ENCODE measurements at regions not wholly inside any gene's neighbourhood (a gene's known extent, or its start where the extent isn't known, plus 50 kb on each side); places are given as distances from the start of the nearest gene placed in this dataset.
A peak's percentile ranks its signal among the peaks of the same experiment; 100 is the strongest.

DNA sequence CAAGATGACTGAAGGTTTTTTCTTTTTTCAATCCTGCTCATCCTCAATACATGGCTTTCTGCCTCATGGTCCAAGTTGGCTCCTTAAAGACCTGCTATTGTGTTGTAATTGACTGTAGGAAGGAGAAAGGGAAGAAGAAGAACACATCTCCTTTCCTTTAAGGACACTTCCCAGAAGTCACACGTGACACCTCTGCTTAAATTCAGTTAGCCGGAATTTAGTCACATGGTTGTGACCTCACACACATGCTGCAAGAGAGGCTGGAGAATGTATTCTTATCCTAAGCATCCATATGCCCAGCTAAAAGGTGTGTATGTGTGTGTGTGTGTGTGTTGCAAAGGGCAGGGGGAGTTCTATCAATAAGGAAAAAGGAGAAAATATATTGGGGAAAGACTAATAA lies 185.8 kb upstream of the IL12A start:
- WGBS, result 93% methylated on average over 2 of the region's 2 CpGs
- H3K4me1 ChIP-seq (ENCODE audit: control insufficient read depth in 2 of 2, insufficient read depth in 2 of 2, low read length in 2 of 2), result no peaks in the 10 kb centered on the region
- no peaks in the 10 kb centered on the region for H3K27me3 ChIP-seq (ENCODE audit: control insufficient read depth in 2 of 2, insufficient read depth in 1 of 2, low read length in 1 of 2)
- H3K4me3 ChIP-seq (ENCODE audit: low read length in 2 of 2), result no peak overlapping the region
- H3K36me3 ChIP-seq (ENCODE audit: control insufficient read depth in 2 of 2, insufficient read depth in 2 of 2, low read length in 1 of 2), result no peaks in the 10 kb centered on the region
- no peaks in the 10 kb centered on the region for H3K9me3 ChIP-seq (ENCODE audit: control insufficient read depth in 2 of 2, insufficient read depth in 1 of 2, low read length in 1 of 2)
- no peak for DNase-seq (ENCODE audit: low read depth in 6 of 9, low spot score in 9 of 9)
- no peak overlapping the region for H3K27ac ChIP-seq (ENCODE audit: low read depth in 1 of 2, low read length in 1 of 2)

DNA sequence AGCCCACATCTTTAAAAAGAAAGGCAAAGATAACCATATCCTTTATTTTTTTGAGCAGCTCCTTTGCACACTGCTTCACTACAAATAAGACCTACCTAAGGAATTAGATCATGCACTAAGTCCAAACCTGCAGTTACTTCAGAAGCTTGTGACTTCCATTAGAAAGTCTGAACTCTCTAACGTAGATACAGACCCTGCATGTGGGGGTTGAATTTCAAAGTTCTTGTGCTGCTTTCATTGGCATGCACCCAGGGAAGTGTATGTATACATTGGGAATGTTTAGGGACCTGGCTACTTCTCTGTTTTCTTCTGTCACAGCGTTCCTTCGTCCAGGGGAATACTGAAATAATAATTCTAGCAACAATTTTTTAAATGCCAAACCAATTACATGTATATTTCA lies 185.2 kb upstream of the IL12A start:
- H3K27ac ChIP-seq (ENCODE audit: low read depth in 1 of 2, low read length in 1 of 2), result no peak overlapping the region
- H3K36me3 ChIP-seq (ENCODE audit: control insufficient read depth in 2 of 2, insufficient read depth in 2 of 2, low read length in 1 of 2), result no peaks in the 10 kb centered on the region
- no peaks in the 10 kb centered on the region for H3K27me3 ChIP-seq (ENCODE audit: control insufficient read depth in 2 of 2, insufficient read depth in 1 of 2, low read length in 1 of 2)
- no peak overlapping the region for H3K4me3 ChIP-seq (ENCODE audit: low read length in 2 of 2)
- no peaks in the 10 kb centered on the region for H3K9me3 ChIP-seq (ENCODE audit: control insufficient read depth in 2 of 2, insufficient read depth in 1 of 2, low read length in 1 of 2)
- WGBS, result 94% methylated on average over 3 of the region's 3 CpGs
- H3K4me1 ChIP-seq (ENCODE audit: control insufficient read depth in 2 of 2, insufficient read depth in 2 of 2, low read length in 2 of 2), result no peaks in the 10 kb centered on the region
- no peak for DNase-seq (ENCODE audit: low read depth in 6 of 9, low spot score in 9 of 9)

DNA sequence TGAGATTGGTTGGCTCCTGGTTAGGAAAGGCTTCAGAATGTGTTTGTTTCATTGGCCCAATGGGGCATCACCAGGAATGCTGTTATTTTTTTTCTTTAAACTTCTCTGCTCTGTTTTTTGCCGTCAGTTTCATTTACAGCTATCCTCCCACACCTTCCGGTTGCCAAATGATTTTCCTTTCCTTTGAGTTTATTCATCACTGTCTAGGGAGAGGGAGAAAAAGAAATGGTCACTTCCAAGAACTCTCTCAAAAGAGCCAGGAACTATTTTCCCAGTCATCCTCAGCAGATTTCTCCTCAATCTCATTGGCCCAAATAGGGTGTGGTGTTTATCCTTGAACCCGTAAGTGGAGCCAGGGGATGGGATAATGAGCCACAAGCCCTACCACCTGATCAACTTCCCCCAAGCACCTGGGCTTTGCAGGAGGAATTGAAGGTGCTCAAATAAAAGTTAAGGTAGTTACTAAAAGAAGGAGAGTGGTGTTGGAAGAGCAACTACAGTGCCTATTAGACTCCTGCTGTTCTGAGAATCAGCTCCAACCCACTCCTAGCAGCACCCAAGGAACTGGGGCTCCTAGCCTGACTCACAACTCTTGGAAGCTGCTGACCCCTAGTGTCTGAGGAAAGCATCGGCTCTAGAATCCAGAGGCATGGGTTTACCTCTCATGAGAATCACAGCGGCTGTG lies 183.8 kb upstream of the IL12A start:
- H3K9me3 ChIP-seq (ENCODE audit: control insufficient read depth in 2 of 2, insufficient read depth in 1 of 2, low read length in 1 of 2), result no peaks in the 10 kb centered on the region
- no peak overlapping the region for H3K4me3 ChIP-seq (ENCODE audit: low read length in 2 of 2)
- 65% methylated on average over 5 of the region's 5 CpGs for WGBS
- H3K4me1 ChIP-seq (ENCODE audit: control insufficient read depth in 2 of 2, insufficient read depth in 2 of 2, low read length in 2 of 2), result no peaks in the 10 kb centered on the region
- H3K36me3 ChIP-seq (ENCODE audit: control insufficient read depth in 2 of 2, insufficient read depth in 2 of 2, low read length in 1 of 2), result no peaks in the 10 kb centered on the region
- peak in 8 of 9 donors; percentile 8 to 66 (median 26) for DNase-seq (ENCODE audit: low read depth in 6 of 9, low spot score in 9 of 9)
- no peak overlapping the region for H3K27ac ChIP-seq (ENCODE audit: low read depth in 1 of 2, low read length in 1 of 2)
- no peaks in the 10 kb centered on the region for H3K27me3 ChIP-seq (ENCODE audit: control insufficient read depth in 2 of 2, insufficient read depth in 1 of 2, low read length in 1 of 2)

DNA sequence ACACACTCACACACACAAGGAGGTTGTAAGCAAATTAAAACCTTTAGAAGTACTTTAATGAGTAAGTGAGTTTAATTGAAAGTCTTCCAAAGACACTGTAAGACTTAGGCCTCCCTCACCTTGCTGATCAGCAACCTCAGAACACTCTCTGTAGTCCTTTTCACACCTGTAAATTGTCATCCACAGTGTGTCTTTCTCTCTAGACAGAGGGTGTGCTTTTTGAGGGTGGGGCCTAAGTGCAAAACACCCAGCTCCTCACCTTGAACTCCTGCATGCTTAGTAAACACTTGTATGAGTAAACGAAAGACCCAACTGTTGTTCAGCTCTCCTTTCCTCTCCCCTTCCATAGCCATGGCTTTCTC lies 183.2 kb upstream of the IL12A start:
- Histone ChIP-seq H3K27me3 (ENCODE audit: control insufficient read depth in 2 of 2, insufficient read depth in 1 of 2, low read length in 1 of 2) (no peaks in the 10 kb centered on the region), H3K9me3 (ENCODE audit: control insufficient read depth in 2 of 2, insufficient read depth in 1 of 2, low read length in 1 of 2) (no peaks in the 10 kb centered on the region), H3K36me3 (ENCODE audit: control insufficient read depth in 2 of 2, insufficient read depth in 2 of 2, low read length in 1 of 2) (no peaks in the 10 kb centered on the region), H3K4me3 (ENCODE audit: low read length in 2 of 2) (no peak overlapping the region), H3K27ac (ENCODE audit: low read depth in 1 of 2, low read length in 1 of 2) (no peak overlapping the region), H3K4me1 (ENCODE audit: control insufficient read depth in 2 of 2, insufficient read depth in 2 of 2, low read length in 2 of 2) (no peaks in the 10 kb centered on the region)
- 96% methylated on average over 1 of the region's 1 CpG for WGBS
- DNase-seq (ENCODE audit: low read depth in 6 of 9, low spot score in 9 of 9), result no peak

DNA sequence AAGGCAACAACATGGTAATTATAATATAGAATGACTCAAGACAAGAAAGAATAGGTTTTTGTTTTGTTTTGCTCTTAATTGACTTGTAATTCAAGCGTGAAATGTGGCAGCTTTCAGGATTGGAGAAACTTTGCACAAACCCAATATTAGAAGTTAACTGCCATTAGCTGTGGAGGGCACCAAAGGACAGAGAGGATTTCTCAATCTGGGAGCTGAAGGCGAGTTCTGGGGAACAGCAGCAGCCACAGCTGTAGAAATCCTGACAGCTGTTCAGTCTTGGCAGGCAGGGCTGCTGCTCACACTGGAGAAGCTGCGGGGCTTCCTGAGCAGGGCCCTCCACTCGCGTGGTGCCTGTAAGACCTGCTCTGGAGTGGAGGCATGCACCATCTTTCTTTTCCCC lies 182.2 kb upstream of the IL12A start:
- 93% methylated on average over 5 of the region's 5 CpGs for WGBS
- no peaks in the 10 kb centered on the region for H3K36me3 ChIP-seq (ENCODE audit: control insufficient read depth in 2 of 2, insufficient read depth in 2 of 2, low read length in 1 of 2)
- no peaks in the 10 kb centered on the region for H3K27me3 ChIP-seq (ENCODE audit: control insufficient read depth in 2 of 2, insufficient read depth in 1 of 2, low read length in 1 of 2)
- DNase-seq (ENCODE audit: low read depth in 6 of 9, low spot score in 9 of 9), result no peak
- H3K4me3 ChIP-seq (ENCODE audit: low read length in 2 of 2), result no peak overlapping the region
- H3K9me3 ChIP-seq (ENCODE audit: control insufficient read depth in 2 of 2, insufficient read depth in 1 of 2, low read length in 1 of 2), result no peaks in the 10 kb centered on the region
- no peaks in the 10 kb centered on the region for H3K4me1 ChIP-seq (ENCODE audit: control insufficient read depth in 2 of 2, insufficient read depth in 2 of 2, low read length in 2 of 2)
- no peak overlapping the region for H3K27ac ChIP-seq (ENCODE audit: low read depth in 1 of 2, low read length in 1 of 2)

DNA sequence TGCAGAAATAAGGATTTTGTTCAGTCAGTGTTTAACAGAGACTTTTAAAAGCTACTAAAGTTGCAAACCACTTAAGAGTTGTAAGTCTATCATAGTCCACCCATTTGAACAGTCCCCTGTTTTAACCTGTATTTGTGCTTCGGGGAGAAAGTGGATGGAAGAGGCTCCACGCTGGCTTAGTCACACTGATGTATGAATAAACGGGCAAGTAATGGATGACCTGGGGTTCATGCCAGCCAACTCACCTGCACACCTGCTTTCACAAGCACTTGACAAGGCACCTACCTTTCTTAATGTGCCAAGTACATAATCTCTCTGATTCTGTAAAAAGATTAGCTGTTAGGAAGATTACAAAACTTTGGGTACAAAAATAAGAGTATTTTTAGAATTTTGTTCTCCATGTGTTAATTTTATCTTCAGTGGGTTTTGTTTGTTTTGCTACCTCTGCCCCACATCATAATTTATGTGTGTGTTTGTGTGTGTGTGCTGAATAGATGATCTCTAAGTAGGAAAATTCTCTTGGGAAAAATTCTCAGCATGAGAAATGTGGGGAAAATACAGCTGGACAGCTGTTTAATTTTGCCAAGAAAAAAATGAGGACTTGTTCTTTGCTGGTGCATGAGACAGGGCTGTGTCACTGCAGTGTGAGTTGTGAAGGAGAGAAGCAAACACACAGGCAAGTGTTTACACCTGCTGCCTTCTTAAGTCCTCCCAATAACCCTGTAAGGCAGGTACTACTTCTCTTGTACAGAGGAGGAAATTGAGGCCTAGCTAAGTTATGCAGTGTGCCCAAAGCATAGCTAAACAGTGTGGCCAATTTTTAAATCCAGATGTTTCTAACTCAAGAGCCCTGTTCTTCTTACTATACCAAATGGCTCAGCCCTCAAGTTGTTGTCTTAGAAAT lies 181.2 kb upstream of the IL12A start:
- Histone ChIP-seq H3K4me1 (ENCODE audit: control insufficient read depth in 2 of 2, insufficient read depth in 2 of 2, low read length in 2 of 2) (no peaks in the 10 kb centered on the region), H3K27me3 (ENCODE audit: control insufficient read depth in 2 of 2, insufficient read depth in 1 of 2, low read length in 1 of 2) (no peaks in the 10 kb centered on the region), H3K9me3 (ENCODE audit: control insufficient read depth in 2 of 2, insufficient read depth in 1 of 2, low read length in 1 of 2) (no peaks in the 10 kb centered on the region), H3K36me3 (ENCODE audit: control insufficient read depth in 2 of 2, insufficient read depth in 2 of 2, low read length in 1 of 2) (no peaks in the 10 kb centered on the region), H3K4me3 (ENCODE audit: low read length in 2 of 2) (no peak overlapping the region), H3K27ac (ENCODE audit: low read depth in 1 of 2, low read length in 1 of 2) (no peak overlapping the region)
- WGBS, result 96% methylated on average over 3 of the region's 3 CpGs
- DNase-seq (ENCODE audit: low read depth in 6 of 9, low spot score in 9 of 9), result no peak

DNA sequence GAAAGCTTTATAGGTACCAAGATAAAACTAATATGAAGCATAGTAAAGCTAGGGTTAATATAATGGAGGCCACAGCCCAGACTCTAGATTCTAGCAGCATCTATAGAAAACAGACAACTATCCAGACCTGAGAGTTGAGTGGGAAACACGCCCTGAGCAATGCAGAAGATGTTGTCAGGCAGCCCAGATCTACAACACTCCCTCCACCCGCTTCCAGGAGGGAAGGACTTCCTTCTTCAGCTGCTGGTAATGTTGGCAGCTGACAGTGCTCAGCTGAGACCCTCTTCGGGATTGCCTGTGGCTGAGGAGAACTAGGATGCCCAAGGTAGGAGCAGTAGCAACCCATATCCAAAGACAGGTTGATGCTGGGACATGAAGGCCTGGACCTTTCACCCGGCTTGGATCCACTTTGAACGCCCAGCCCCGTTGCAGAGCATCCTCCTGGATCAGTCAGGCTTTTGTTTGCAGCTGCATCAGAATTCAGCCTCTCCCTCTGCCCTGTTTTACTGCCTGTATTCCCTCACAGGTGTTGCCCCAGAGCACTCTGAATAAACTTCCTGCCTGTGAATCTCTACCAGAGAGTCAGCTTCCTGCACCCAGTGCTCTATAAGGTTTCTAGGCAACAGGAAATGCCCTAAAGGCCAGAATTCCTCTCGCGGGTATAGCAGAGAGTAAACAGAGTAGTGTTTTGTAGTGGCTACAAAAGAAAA lies 174.7 kb upstream of the IL12A start:
- peak in 2 of 9 donors; percentile 26 to 55 for DNase-seq (ENCODE audit: low read depth in 6 of 9, low spot score in 9 of 9)
- Histone ChIP-seq H3K36me3 (ENCODE audit: control insufficient read depth in 2 of 2, insufficient read depth in 2 of 2, low read length in 1 of 2) (no peaks in the 10 kb centered on the region), H3K4me3 (ENCODE audit: low read length in 2 of 2) (no peak overlapping the region), H3K9me3 (ENCODE audit: control insufficient read depth in 2 of 2, insufficient read depth in 1 of 2, low read length in 1 of 2) (no peaks in the 10 kb centered on the region), H3K27me3 (ENCODE audit: control insufficient read depth in 2 of 2, insufficient read depth in 1 of 2, low read length in 1 of 2) (no peaks in the 10 kb centered on the region), H3K27ac (ENCODE audit: low read depth in 1 of 2, low read length in 1 of 2) (no peak overlapping the region), H3K4me1 (ENCODE audit: control insufficient read depth in 2 of 2, insufficient read depth in 2 of 2, low read length in 2 of 2) (peaks cover 3 to 9% of the 10 kb centered on the region in 2 donors)
- 63% methylated on average over 8 of the region's 8 CpGs for WGBS

DNA sequence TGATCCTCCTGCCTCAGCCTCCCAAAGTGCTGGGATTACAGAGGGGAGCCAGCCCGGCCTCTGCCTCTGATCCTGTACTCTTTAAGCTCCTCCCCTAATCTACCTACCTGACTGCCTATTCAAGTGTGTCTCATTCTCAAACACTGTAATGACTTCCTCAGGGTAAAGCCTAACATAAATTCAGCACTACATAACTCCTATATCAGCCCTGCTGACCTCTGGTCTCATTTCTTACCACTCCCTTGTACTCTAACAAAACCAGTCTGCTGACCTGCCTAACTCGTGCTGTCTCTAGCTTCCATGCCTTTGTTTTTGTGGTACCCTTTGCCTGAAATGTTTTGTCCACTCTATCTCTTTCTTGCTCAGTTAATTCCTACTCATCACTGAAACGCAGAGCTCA lies 172.1 kb upstream of the IL12A start:
- 97% methylated on average over 3 of the region's 3 CpGs for WGBS
- Histone ChIP-seq H3K4me1 (ENCODE audit: control insufficient read depth in 2 of 2, insufficient read depth in 2 of 2, low read length in 2 of 2) (peaks cover 3 to 9% of the 10 kb centered on the region in 2 donors), H3K27me3 (ENCODE audit: control insufficient read depth in 2 of 2, insufficient read depth in 1 of 2, low read length in 1 of 2) (no peaks in the 10 kb centered on the region), H3K27ac (ENCODE audit: low read depth in 1 of 2, low read length in 1 of 2) (no peak overlapping the region), H3K9me3 (ENCODE audit: control insufficient read depth in 2 of 2, insufficient read depth in 1 of 2, low read length in 1 of 2) (no peaks in the 10 kb centered on the region), H3K4me3 (ENCODE audit: low read length in 2 of 2) (no peak overlapping the region), H3K36me3 (ENCODE audit: control insufficient read depth in 2 of 2, insufficient read depth in 2 of 2, low read length in 1 of 2) (no peaks in the 10 kb centered on the region)
- DNase-seq (ENCODE audit: low read depth in 6 of 9, low spot score in 9 of 9), result no peak

DNA sequence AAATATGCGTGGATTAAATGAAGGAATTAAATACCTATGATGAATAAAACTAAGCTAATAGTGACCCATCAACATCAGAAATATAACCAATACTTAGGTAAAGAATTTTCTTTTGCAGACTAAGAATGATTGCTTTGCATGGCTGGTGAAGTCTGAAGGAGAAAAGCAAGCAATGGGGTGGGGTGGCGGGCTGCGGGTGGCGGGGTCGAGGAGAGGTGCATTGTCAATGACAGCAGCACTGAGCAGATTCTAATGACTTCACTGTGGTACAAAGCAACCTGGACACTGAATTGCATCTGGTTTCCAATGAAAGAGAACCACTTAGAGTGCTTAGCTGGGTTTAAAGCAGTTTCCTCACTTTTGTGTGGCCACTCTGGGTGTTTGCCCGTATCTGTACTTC lies 171.5 kb upstream of the IL12A start:
- peaks cover 3 to 9% of the 10 kb centered on the region in 2 donors for H3K4me1 ChIP-seq (ENCODE audit: control insufficient read depth in 2 of 2, insufficient read depth in 2 of 2, low read length in 2 of 2)
- 97% methylated on average over 6 of the region's 6 CpGs for WGBS
- H3K9me3 ChIP-seq (ENCODE audit: control insufficient read depth in 2 of 2, insufficient read depth in 1 of 2, low read length in 1 of 2), result no peaks in the 10 kb centered on the region
- no peak overlapping the region for H3K27ac ChIP-seq (ENCODE audit: low read depth in 1 of 2, low read length in 1 of 2)
- no peaks in the 10 kb centered on the region for H3K27me3 ChIP-seq (ENCODE audit: control insufficient read depth in 2 of 2, insufficient read depth in 1 of 2, low read length in 1 of 2)
- H3K4me3 ChIP-seq (ENCODE audit: low read length in 2 of 2), result no peak overlapping the region
- no peak for DNase-seq (ENCODE audit: low read depth in 6 of 9, low spot score in 9 of 9)
- H3K36me3 ChIP-seq (ENCODE audit: control insufficient read depth in 2 of 2, insufficient read depth in 2 of 2, low read length in 1 of 2), result no peaks in the 10 kb centered on the region

Measured in thymus (tissue), 11 donors.